Tibial nerve (tissue), 4 donors: ENCODE measurements at regions not wholly inside any gene's neighbourhood (a gene's known extent, or its start where the extent isn't known, plus 50 kb on each side); places are given as distances from the start of the nearest gene placed in this dataset.

Experiments used
- DNase-seq, 2 donors: peaks; one replicate each; pipeline ENCODE4 v3.0.0-alpha.2; 2019; ENCODE audit warnings: low spot score in 2 of 2
- H3K27ac ChIP-seq, 4 donors: fragments of 200-600 bp; sonication (generic) in 3 of 4; one replicate each; pipeline ENCODE4 v1.5.1; 2017 to 2019; ENCODE audit warnings: mild to moderate bottlenecking in 1 of 4
- H3K27me3 ChIP-seq, 2 donors: fragments of 200-600 bp; sonication (generic) in 1 of 2; one replicate each; pipeline versions ENCODE4 v1.5.1 to v1.6.0; 2017 to 2019
- H3K36me3 ChIP-seq, 3 donors: fragments of 200-600 bp; sonication (generic); one replicate each; pipeline ENCODE4 v1.5.1; 2018 to 2019
- H3K4me1 ChIP-seq, 4 donors: fragments of 200-600 bp; sonication (generic) in 3 of 4; one replicate each; pipeline ENCODE4 v1.5.1; 2017 to 2019
- H3K4me3 ChIP-seq, 4 donors: fragments of 200-600 bp; sonication (generic) in 3 of 4; one replicate each; pipeline ENCODE4 v1.5.1; 2017 to 2019; ENCODE audit warnings: mild to moderate bottlenecking in 1 of 4, moderate library complexity in 1 of 4
- H3K9me3 ChIP-seq, 4 donors: fragments of 200-600 bp; sonication (generic) in 3 of 4; one replicate each; pipeline ENCODE4 v1.5.1; 2017 to 2019
- EP300 ChIP-seq, 2 donors: sonication (generic); formaldehyde crosslinking; IDR thresholded peaks; one replicate each; pipeline ENCODE4 v1.6.1; 2017; ENCODE audit warnings: antibody characterized with exemption in 2 of 2, mild to moderate bottlenecking in 1 of 2
- POLR2A ChIP-seq, 2 donors: fragments of 450-650 bp; IDR thresholded peaks; one replicate each; pipeline ENCODE4 v1.6.1; 2017; ENCODE audit warnings: antibody characterized with exemption in 2 of 2, mild to moderate bottlenecking in 2 of 2, moderate library complexity in 2 of 2
- WGBS, 2 donors: methylation state at CpG; one replicate each; pipeline ENCODE4 v1.1.5; 2018; 5-methylcytosine and 5-hydroxymethylcytosine counted together
- TF ChIP-seq, protein P1 (sequence below), 5 experiments: fragments of 200-600 bp in 3 of 5; fragments of 450-650 bp in 2 of 5; sonication (generic) in 3 of 5; IDR thresholded peaks; one replicate each; pipeline ENCODE4 v1.5.1; 2016 to 2019; ENCODE audit warnings: antibody characterized with exemption in 5 of 5, mild to moderate bottlenecking in 3 of 5, moderate library complexity in 2 of 5

DNA sequence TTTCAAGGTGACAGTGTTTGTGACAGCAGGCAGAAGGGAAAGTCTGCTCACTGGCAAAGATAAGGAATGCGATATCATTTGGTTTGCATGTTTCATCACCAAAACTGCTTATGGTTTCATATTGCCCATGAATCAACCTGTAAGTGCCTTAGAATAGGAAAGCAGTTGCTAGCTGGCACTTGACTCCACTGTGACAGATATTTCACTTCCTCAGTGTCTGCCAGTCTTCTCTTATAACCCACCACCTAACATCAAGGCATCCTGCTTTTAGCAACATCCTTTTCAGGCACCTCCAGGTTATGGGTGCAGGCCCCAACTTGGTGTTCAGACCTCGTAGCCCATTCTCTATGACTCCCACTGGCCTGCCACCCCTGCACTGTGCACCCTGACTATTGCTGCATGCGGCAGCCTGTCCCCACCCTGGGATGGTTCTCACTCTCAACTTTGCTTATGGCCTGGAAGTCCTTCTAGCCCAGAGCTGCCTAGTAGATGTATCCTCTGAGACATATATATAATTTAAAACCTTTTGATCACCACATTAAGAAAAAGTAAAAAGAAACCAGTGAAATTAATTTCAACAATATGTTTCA lies 154.4 kb upstream of the RARB start:
- Histone ChIP-seq H3K36me3 (no peaks in the 10 kb centered on the region), H3K9me3 (no peaks in the 10 kb centered on the region), H3K4me3 (no peak overlapping the region), H3K27me3 (no peaks in the 10 kb centered on the region), H3K4me1 (no peaks in the 10 kb centered on the region), H3K27ac (no peak overlapping the region)
- 94 to 97% methylated on average over 3 of the region's 3 CpGs for WGBS, 2 donors
- TF ChIP-seq POLR2A (IDR thresholded peaks at IDR 0.05) = no peak
- TF ChIP-seq EP300 (IDR thresholded peaks at IDR 0.05) = no peak
- TF ChIP-seq, protein P1, sequence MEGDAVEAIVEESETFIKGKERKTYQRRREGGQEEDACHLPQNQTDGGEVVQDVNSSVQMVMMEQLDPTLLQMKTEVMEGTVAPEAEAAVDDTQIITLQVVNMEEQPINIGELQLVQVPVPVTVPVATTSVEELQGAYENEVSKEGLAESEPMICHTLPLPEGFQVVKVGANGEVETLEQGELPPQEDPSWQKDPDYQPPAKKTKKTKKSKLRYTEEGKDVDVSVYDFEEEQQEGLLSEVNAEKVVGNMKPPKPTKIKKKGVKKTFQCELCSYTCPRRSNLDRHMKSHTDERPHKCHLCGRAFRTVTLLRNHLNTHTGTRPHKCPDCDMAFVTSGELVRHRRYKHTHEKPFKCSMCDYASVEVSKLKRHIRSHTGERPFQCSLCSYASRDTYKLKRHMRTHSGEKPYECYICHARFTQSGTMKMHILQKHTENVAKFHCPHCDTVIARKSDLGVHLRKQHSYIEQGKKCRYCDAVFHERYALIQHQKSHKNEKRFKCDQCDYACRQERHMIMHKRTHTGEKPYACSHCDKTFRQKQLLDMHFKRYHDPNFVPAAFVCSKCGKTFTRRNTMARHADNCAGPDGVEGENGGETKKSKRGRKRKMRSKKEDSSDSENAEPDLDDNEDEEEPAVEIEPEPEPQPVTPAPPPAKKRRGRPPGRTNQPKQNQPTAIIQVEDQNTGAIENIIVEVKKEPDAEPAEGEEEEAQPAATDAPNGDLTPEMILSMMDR (IDR thresholded peaks at IDR 0.05) = no peak
- no peak for DNase-seq

DNA sequence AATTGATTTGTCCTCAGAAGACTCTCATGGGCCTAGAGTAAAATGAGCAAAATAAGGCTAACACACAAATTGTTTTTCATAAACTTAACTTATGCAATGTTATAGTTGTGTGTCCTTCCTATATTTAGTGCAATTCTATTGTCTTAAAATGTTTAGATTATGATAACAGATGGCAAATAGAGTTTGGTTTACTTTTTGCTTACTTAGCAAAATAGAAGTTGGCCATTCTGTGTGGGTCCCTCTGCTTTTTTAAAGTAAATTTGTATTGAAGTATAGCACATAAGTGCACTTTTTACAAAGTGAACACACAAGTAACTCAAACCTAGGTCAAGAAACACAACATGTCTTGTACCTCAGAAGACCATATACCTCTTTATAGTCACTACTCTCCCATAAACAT lies 150.6 kb upstream of the RARB start:
- no peaks in the 10 kb centered on the region for H3K9me3 ChIP-seq
- no peak overlapping the region for H3K4me3 ChIP-seq
- no peaks in the 10 kb centered on the region for H3K36me3 ChIP-seq
- H3K27ac ChIP-seq = no peak overlapping the region
- no peak for DNase-seq
- TF ChIP-seq POLR2A (IDR thresholded peaks at IDR 0.05) (no peak), EP300 (IDR thresholded peaks at IDR 0.05) (no peak)
- TF ChIP-seq, protein P1 (IDR thresholded peaks at IDR 0.05) = no peak
- no peaks in the 10 kb centered on the region for H3K4me1 ChIP-seq
- H3K27me3 ChIP-seq = no peaks in the 10 kb centered on the region

DNA sequence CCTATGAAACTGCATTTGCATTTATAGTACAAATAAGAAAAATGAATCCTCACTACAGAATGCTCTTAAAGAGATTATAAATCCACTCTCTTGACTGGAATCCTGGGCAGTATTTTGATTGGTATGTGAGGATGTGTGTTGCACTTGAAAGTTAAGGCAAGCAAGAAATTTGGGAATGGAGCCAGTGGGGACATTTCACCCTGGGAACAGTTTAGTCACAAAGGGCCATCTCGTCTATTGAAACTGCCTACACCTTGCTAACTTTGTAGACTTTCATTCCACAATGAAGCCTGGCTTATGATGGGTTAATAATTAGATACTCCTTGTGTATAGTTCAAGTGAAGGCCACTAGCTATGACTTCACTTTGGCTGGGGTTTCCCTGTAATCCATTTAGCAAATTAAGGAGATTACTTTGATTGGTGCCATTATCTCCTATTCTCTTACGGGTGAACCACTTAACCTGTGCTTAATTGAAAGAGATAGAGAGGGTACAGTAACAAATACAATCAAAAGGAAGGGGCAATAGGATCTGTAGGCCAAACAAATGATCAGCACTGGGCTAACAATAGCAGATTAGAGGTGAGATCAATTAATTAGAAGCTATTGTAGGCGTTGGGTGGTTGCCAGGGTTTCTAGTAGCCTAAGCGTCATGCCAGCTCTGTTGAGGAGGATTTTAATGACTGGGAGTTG lies 146.9 kb upstream of the RARB start:
- WGBS, 2 donors = 87 to 88% methylated on average over 4 of the region's 4 CpGs
- DNase-seq = no peak
- no peaks in the 10 kb centered on the region for H3K4me1 ChIP-seq
- H3K27me3 ChIP-seq = no peaks in the 10 kb centered on the region
- H3K36me3 ChIP-seq = no peaks in the 10 kb centered on the region
- H3K4me3 ChIP-seq = no peak overlapping the region
- H3K9me3 ChIP-seq = no peaks in the 10 kb centered on the region
- TF ChIP-seq EP300 (IDR thresholded peaks at IDR 0.05) = no peak
- TF ChIP-seq, protein P1 (IDR thresholded peaks at IDR 0.05) = no peak
- no peak for TF ChIP-seq POLR2A (IDR thresholded peaks at IDR 0.05)
- no peak overlapping the region for H3K27ac ChIP-seq

DNA sequence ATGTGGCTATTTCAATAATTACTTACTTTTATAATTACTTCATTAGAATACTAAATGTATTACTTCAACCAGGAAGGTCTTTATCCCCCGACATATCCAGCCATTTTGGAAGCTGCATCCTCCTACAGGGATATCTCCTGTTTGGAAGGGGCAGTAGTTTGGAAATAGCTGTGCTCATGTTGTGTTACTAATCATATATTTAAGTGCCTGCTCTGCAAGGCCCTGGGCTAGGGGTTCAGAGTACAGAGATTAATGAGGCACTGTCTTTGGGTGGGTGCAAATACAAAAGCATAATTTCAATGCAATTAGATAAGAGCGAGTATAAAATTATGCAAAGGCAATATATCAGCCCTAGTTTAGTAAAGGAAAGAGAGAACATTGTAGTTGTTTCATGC lies 146.3 kb upstream of the RARB start:
- Histone ChIP-seq H3K27ac (no peak overlapping the region), H3K27me3 (no peaks in the 10 kb centered on the region), H3K9me3 (no peaks in the 10 kb centered on the region), H3K4me1 (no peaks in the 10 kb centered on the region), H3K4me3 (no peak overlapping the region), H3K36me3 (no peaks in the 10 kb centered on the region)
- no peak for DNase-seq
- 95 to 97% methylated on average over 2 of the region's 2 CpGs for WGBS, 2 donors
- TF ChIP-seq, protein P1 (IDR thresholded peaks at IDR 0.05) = no peak
- TF ChIP-seq POLR2A (IDR thresholded peaks at IDR 0.05) = no peak
- TF ChIP-seq EP300 (IDR thresholded peaks at IDR 0.05) = no peak

DNA sequence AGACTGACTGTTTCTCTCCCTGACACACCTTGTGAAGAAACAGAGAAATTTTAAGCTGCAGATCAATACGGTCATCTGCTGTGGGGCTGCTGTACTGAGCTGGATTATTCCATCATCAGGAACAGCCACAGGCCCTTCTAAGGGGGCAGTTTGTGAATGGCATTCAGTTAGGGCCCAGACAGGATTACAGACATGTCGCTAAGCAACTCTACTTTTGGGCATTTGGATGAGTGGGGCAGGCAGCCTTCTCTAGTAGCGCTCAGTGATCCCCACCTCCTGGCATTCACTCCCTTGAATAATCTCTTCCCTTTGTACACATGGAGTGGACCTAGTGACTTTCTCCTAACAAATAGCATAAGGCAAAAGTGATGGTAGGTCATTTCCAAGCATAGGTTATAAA lies 144.4 kb upstream of the RARB start:
- Histone ChIP-seq H3K9me3 (no peaks in the 10 kb centered on the region), H3K4me3 (no peak overlapping the region), H3K4me1 (no peaks in the 10 kb centered on the region), H3K27ac (no peak overlapping the region), H3K36me3 (no peaks in the 10 kb centered on the region), H3K27me3 (no peaks in the 10 kb centered on the region)
- WGBS, 2 donors = 93 to 100% methylated on average over 3 of the region's 3 CpGs
- DNase-seq = no peak
- TF ChIP-seq EP300 (IDR thresholded peaks at IDR 0.05) = no peak
- no peak for TF ChIP-seq POLR2A (IDR thresholded peaks at IDR 0.05)
- TF ChIP-seq, protein P1 (IDR thresholded peaks at IDR 0.05) = no peak
